GM12801 (cell line): ENCODE measurements at regions not wholly inside any gene's neighbourhood (a gene's known extent, or its start where the extent isn't known, plus 50 kb on each side); places are given as distances from the start of the nearest gene placed in this dataset.

Experiments used
- CTCF ChIP-seq: IDR thresholded peaks from one replicate; pipeline ENCODE4 v1.5.1; 2011; ENCODE audit warnings: control low read depth; ENCODE audit not compliant: insufficient read length; ENCODE audit errors: extremely low read depth

- no peak for TF ChIP-seq CTCF
Measured at GRCh38 chr17:74076446-74076845, 127.0 kb upstream of the RPL38 start.

GRCh38 chr17:74077231-74077630, 126.2 kb upstream of the RPL38 start:
- no peak for TF ChIP-seq CTCF

GRCh38 chr17:74078363-74078941, 125.0 kb upstream of the RPL38 start:
- no peak for TF ChIP-seq CTCF

- no peak for TF ChIP-seq CTCF
Measured at GRCh38 chr17:74079537-74080300, 123.8 kb upstream of the RPL38 start.

GRCh38 chr17:74080656-74081582, 122.6 kb upstream of the RPL38 start:
- TF ChIP-seq CTCF: no peak

GRCh38 chr17:74082886-74083285, 120.6 kb upstream of the RPL38 start:
- TF ChIP-seq CTCF: no peak

GRCh38 chr17:74083321-74083720, 120.2 kb upstream of the RPL38 start:
- no peak for TF ChIP-seq CTCF
